HuH-7.5 (cell line): ENCODE measurements at regions not wholly inside any gene's neighbourhood (a gene's known extent, or its start where the extent isn't known, plus 50 kb on each side); places are given as distances from the start of the nearest gene placed in this dataset.
"Not testable (repeated sequence)": the region's sequence is repeated elsewhere in the genome, so short reads cannot be mapped to it uniquely, and the experiment has no call there.

Experiments
- DNase-seq: peaks from one replicate; pipeline ENCODE4 v3.0.0; 2011; ENCODE audit warnings: low spot score

- not testable (repeated sequence) for DNase-seq
Observed at GRCh38 chr7:65510187-65510538, 136.5 kb downstream of the ZNF92 start.

GRCh38 chr7:65519751-65520150, 146.1 kb downstream of the ZNF92 start:
- not testable (repeated sequence) for DNase-seq

GRCh38 chr7:65545465-65546161, 172.0 kb downstream of the ZNF92 start:
- DNase-seq: not testable (repeated sequence)

GRCh38 chr7:65549589-65550443, 176.2 kb downstream of the ZNF92 start:
- DNase-seq: not testable (repeated sequence)

GRCh38 chr7:65550444-65550809, 176.8 kb downstream of the ZNF92 start:
- DNase-seq: not testable (repeated sequence)

GRCh38 chr7:65551042-65551441, 177.4 kb downstream of the ZNF92 start:
- DNase-seq: not testable (repeated sequence)

- DNase-seq: not testable (repeated sequence)
Observed at GRCh38 chr7:65554553-65555476, 181.2 kb downstream of the ZNF92 start.

- DNase-seq: not testable (repeated sequence)
Observed at GRCh38 chr7:65558584-65558983, 184.9 kb downstream of the ZNF92 start.

GRCh38 chr7:65561786-65562372, 188.2 kb downstream of the ZNF92 start:
- not testable (repeated sequence) for DNase-seq

GRCh38 chr7:65562522-65562921, 188.9 kb downstream of the ZNF92 start:
- not testable (repeated sequence) for DNase-seq

- not testable (repeated sequence) for DNase-seq
Observed at GRCh38 chr7:65563333-65563732, 189.7 kb downstream of the ZNF92 start.

GRCh38 chr7:65568226-65568625, 194.6 kb downstream of the ZNF92 start:
- not testable (repeated sequence) for DNase-seq

- DNase-seq: not testable (repeated sequence)
Observed at GRCh38 chr7:65570990-65571389, 197.3 kb downstream of the ZNF92 start.

GRCh38 chr7:65572581-65572980, 198.9 kb downstream of the ZNF92 start:
- not testable (repeated sequence) for DNase-seq

- DNase-seq: not testable (repeated sequence)
Observed at GRCh38 chr7:65576370-65576769, 202.7 kb downstream of the ZNF92 start.

- not testable (repeated sequence) for DNase-seq
Observed at GRCh38 chr7:65582518-65583119, 209.0 kb downstream of the ZNF92 start.

- DNase-seq: not testable (repeated sequence)
Observed at GRCh38 chr7:65602495-65602894, 228.8 kb downstream of the ZNF92 start.

- no peak for DNase-seq
Observed at GRCh38 chr7:65609131-65609530, 235.5 kb downstream of the ZNF92 start.

GRCh38 chr7:65613644-65614289, 240.1 kb downstream of the ZNF92 start:
- not testable (repeated sequence) for DNase-seq

- DNase-seq: not testable (repeated sequence)
Observed at GRCh38 chr7:65616111-65616510, 242.5 kb downstream of the ZNF92 start.

GRCh38 chr7:65620216-65620615, 246.6 kb downstream of the ZNF92 start:
- DNase-seq: not testable (repeated sequence)
